GM12878 (cell line): ENCODE measurements at regions not wholly inside any gene's neighbourhood (a gene's known extent, or its start where the extent isn't known, plus 50 kb on each side); places are given as distances from the start of the nearest gene placed in this dataset.

Source experiments
- ATAC-seq: fragments of 200-7000 bp; cut with Tn5 transposase; 3 replicates; pipeline ENCODE4 v1.9.1; 2020; ENCODE audit warnings: mild to moderate bottlenecking, moderate library complexity
- BruUV-seq: library from RNA; stranded (reverse); fragments of 400-500 nt; replicated peaks from 2 replicates; lab custom pipeline; 2021; lab: Mats Ljungman, UMichigan
- CTCF ChIA-PET: fragments of 300-600 bp; sonication (Branson Sonifier 250); formaldehyde crosslinking; extraction: SDS; loops from one replicate; lab custom pipeline; 2021; ENCODE audit warnings: inconsistent platforms; lab: Yijun Ruan, JAX
- POLR2A ChIA-PET: fragments of 350-600 bp; formaldehyde crosslinking; extraction: SDS; loops from one replicate; lab custom pipeline; 2021; ENCODE audit warnings: inconsistent platforms; lab: Charles Lee
- RAD21 ChIA-PET: fragments of 300-600 bp; sonication (Branson Sonifier 250); formaldehyde crosslinking; loops from one replicate; lab custom pipeline; 2023; ENCODE audit warnings: antibody characterized with exemption; ENCODE audit not compliant: unreplicated experiment; lab: Charles Lee
- SMC1A ChIA-PET: fragments of 300-600 bp; sonication (Branson Sonifier 250); formaldehyde crosslinking; loops from one replicate; lab custom pipeline; 2023; ENCODE audit not compliant: unreplicated experiment, uncharacterized antibody; lab: Charles Lee
- DNase-seq: peaks from one replicate; pipeline ENCODE4 v3.0.0-alpha.2; 2011; ENCODE audit warnings: low read depth, low spot score
- FAIRE-seq: peaks from 3 replicates; lab custom pipeline; 2011; peaks lifted over from hg19 to GRCh38; lab: Jason Lieb, UNC
- H2AFZ ChIP-seq: 2 replicates; pipeline ENCODE4 v1.6.0; 2011; ENCODE audit warnings: low read depth, low read length, control low read depth; ENCODE audit not compliant: control insufficient read depth
- H3K27ac ChIP-seq: 2 replicates; pipeline ENCODE4 v1.5.1; 2011; ENCODE audit warnings: control low read depth; ENCODE audit not compliant: control insufficient read depth, insufficient read depth
- H3K27me3 ChIP-seq, 2 experiments: replicated peaks in 1 of 2; 2 replicates each; pipeline versions ENCODE4 v1.6.0 to v1.6.1; 2011; ENCODE audit warnings: low read length in 1 of 2; ENCODE audit not compliant: control insufficient read depth in 2 of 2, insufficient read depth in 2 of 2
- H3K36me3 ChIP-seq, 2 experiments: 2 replicates each; pipeline ENCODE4 v1.5.1; 2011; ENCODE audit warnings: low read length in 1 of 2; ENCODE audit not compliant: control insufficient read depth in 2 of 2, insufficient read depth in 2 of 2
- H3K4me1 ChIP-seq: 2 replicates; pipeline ENCODE4 v1.6.1; 2011; ENCODE audit warnings: mild to moderate bottlenecking, low read length, moderate library complexity, mixed read lengths; ENCODE audit not compliant: control insufficient read depth, insufficient read depth
- H3K4me2 ChIP-seq: 2 replicates; pipeline ENCODE4 v1.6.0; 2011; ENCODE audit warnings: control low read depth; ENCODE audit not compliant: control insufficient read depth, insufficient read depth
- H3K4me3 ChIP-seq: fragments of 200-600 bp; sonication (generic); 2 replicates; pipeline ENCODE4 v1.5.1; 2016
- H3K79me2 ChIP-seq: 2 replicates; pipeline ENCODE4 v1.6.0; 2011; ENCODE audit warnings: low read length; ENCODE audit not compliant: control insufficient read depth, insufficient read depth
- H3K9ac ChIP-seq: 2 replicates; pipeline ENCODE4 v1.8.0; 2011; ENCODE audit warnings: low read length, control low read depth, mixed read lengths; ENCODE audit not compliant: control insufficient read depth, insufficient read depth
- H3K9me3 ChIP-seq: replicated peaks from 3 replicates; pipeline ENCODE4 v1.5.1; 2011; ENCODE audit warnings: mild to moderate bottlenecking, low read length; ENCODE audit not compliant: control insufficient read depth, insufficient read depth
- H4K20me1 ChIP-seq: 2 replicates; pipeline ENCODE4 v1.6.0; 2011; ENCODE audit not compliant: control insufficient read depth, insufficient read depth
- ATF2 ChIP-seq: IDR thresholded peaks from 2 replicates; pipeline ENCODE4 v1.6.1; 2012; ENCODE audit warnings: low read length, inconsistent platforms
- E2F4 ChIP-seq: IDR thresholded peaks from 2 replicates; pipeline ENCODE4 v1.6.1; 2012; ENCODE audit warnings: low read depth, low read length, improper control_type of control experiment
- RUNX3 ChIP-seq: IDR thresholded peaks from 2 replicates; pipeline ENCODE4 v1.6.1; 2012; ENCODE audit warnings: low read length, inconsistent platforms
- TBL1XR1 ChIP-seq: IDR thresholded peaks from 2 replicates; pipeline ENCODE4 v1.6.1; 2012; ENCODE audit warnings: low read depth, low read length, improper control_type of control experiment
- WGBS: methylation state at CpG from one replicate; pipeline ENCODE4 v1.1.6; 2016; ENCODE audit warnings: low lambda C conversion rate; ENCODE audit not compliant: insufficient replicate concordance, insufficient coverage; ENCODE audit errors: missing lambda C conversion rate; 5-methylcytosine and 5-hydroxymethylcytosine counted together
- in situ Hi-C: fragments of 300-500 bp; cut with MboI; formaldehyde crosslinking; loops from 9 replicates; pipeline ENCODE4 v1.14.3; 2018; ENCODE audit warnings: mixed read lengths
- intact Hi-C: fragments of 100-400 bp; cut with micrococcal nuclease; formaldehyde crosslinking; loops from one replicate; pipeline ENCODE4 v1.14.2; 2022; ENCODE audit not compliant: unreplicated experiment

GRCh38 chr21:41664881-41665765 lies 101.7 kb downstream of the RIPK4 start:
- in situ Hi-C loops (no loop called here), intact Hi-C loops (no loop called here)
- ATAC-seq (no peak), DNase-seq (no peak), FAIRE-seq (no peak)
- H3K4me1 ChIP-seq: no peaks in the 10 kb centered on the region
- CTCF ChIA-PET: interaction anchor here (1.3 kb wide), 1 partner anchor 49 kb away, joined by 5 read pairs; no protein-coding TSS in a partner anchor
- no peak overlapping the region for H3K4me2 ChIP-seq
- no peak overlapping the region for H3K27ac ChIP-seq
- TF ChIP-seq E2F4 (no peak), ATF2 (no peak), TBL1XR1 (no peak), RUNX3 (no peak)
- H3K9ac ChIP-seq: no peak overlapping the region
- no peaks in the 10 kb centered on the region for H3K36me3 ChIP-seq
- RAD21 ChIA-PET: interaction anchor here (0.9 to 4.7 kb wide), 5 partner anchors 9 to 53 kb away, joined by 3 to 22 read pairs (median 3); no protein-coding TSS in a partner anchor
- peaks cover 2 to 3% of the 10 kb centered on the region in 2 experiments; a peak in 2 of 4 replicates for H3K27me3 ChIP-seq
- no peaks in the 10 kb centered on the region for H3K9me3 ChIP-seq
- SMC1A ChIA-PET: interaction anchor here (1.4 to 1.9 kb wide), 4 partner anchors 10 to 104 kb away, joined by 3 to 5 read pairs (median 4); no protein-coding TSS in a partner anchor
- no peaks in the 10 kb centered on the region for H4K20me1 ChIP-seq
- H3K4me3 ChIP-seq: no peak overlapping the region
- WGBS: 43% methylated on average over 32 of the region's 32 CpGs
- H3K79me2 ChIP-seq: no peaks in the 10 kb centered on the region
- no peak overlapping the region for H2AFZ ChIP-seq
- POLR2A ChIA-PET: interaction anchor here (0.5 to 1.2 kb wide), 3 partner anchors 9 to 111 kb away, joined by 3 to 4 read pairs (median 4); no protein-coding TSS in a partner anchor
- BruUV-seq: no TSS peak
